ENCODE measurements at regions not wholly inside any gene's neighbourhood (a gene's known extent, or its start where the extent isn't known, plus 50 kb on each side); places are given as distances from the start of the nearest gene placed in this dataset.

- WGBS, 4 donors, result 39 to 51% (median 46%) methylated on average over 5 of the region's 5 CpGs
- H3K27ac ChIP-seq, result no peak overlapping the region
- no peaks in the 10 kb centered on the region for H3K4me1 ChIP-seq (replicated peaks in 1 of 2)
- no peaks in the 10 kb centered on the region for H3K9me3 ChIP-seq (replicated peaks in 1 of 3)
- no peak for TF ChIP-seq POLR2A (IDR thresholded peaks at IDR 0.05)
- TF ChIP-seq, protein P1, sequence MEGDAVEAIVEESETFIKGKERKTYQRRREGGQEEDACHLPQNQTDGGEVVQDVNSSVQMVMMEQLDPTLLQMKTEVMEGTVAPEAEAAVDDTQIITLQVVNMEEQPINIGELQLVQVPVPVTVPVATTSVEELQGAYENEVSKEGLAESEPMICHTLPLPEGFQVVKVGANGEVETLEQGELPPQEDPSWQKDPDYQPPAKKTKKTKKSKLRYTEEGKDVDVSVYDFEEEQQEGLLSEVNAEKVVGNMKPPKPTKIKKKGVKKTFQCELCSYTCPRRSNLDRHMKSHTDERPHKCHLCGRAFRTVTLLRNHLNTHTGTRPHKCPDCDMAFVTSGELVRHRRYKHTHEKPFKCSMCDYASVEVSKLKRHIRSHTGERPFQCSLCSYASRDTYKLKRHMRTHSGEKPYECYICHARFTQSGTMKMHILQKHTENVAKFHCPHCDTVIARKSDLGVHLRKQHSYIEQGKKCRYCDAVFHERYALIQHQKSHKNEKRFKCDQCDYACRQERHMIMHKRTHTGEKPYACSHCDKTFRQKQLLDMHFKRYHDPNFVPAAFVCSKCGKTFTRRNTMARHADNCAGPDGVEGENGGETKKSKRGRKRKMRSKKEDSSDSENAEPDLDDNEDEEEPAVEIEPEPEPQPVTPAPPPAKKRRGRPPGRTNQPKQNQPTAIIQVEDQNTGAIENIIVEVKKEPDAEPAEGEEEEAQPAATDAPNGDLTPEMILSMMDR (IDR thresholded peaks at IDR 0.05), result no peak
- no peak overlapping the region for H3K4me3 ChIP-seq
- no peaks in the 10 kb centered on the region for H3K36me3 ChIP-seq (replicated peaks in 1 of 2)
- intact Hi-C loops (cut with DNase I), result no loop called here
- no peak for DNase-seq
- H3K27me3 ChIP-seq, result no peaks in the 10 kb centered on the region
Measured at GRCh38 chr3:81105789-81106488, 655.5 kb downstream of the GBE1 start.

DNA sequence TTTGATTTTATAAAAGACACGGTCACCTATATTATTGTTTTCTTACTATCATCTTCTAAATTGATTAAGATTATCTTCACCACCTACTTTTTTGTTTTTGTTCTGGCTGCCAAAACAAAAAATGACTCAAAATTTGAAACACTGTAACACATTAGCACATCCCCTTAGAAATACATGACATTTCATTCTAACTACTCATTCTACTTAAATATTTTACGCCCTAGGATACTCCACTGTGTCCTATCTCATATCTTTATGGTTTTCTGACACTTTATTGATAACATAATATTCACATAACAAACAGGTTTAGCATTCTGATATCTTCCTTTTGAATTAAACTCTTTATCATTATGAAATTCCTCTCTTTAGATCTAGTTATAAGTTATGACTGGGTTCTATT lies 656.2 kb downstream of the GBE1 start:
- Histone ChIP-seq H3K27me3 (no peaks in the 10 kb centered on the region), H3K27ac (no peak overlapping the region), H3K4me3 (no peak overlapping the region), H3K9me3 (replicated peaks in 1 of 3) (no peaks in the 10 kb centered on the region), H3K4me1 (replicated peaks in 1 of 2) (no peaks in the 10 kb centered on the region), H3K36me3 (replicated peaks in 1 of 2) (no peaks in the 10 kb centered on the region)
- WGBS, 4 donors, result 44 to 69% (median 54%) methylated on average over 2 of the region's 2 CpGs
- intact Hi-C loops (cut with DNase I), result no loop called here
- TF ChIP-seq POLR2A (IDR thresholded peaks at IDR 0.05), result no peak
- TF ChIP-seq, protein P1 (IDR thresholded peaks at IDR 0.05), result no peak
- no peak for DNase-seq

- no peak for TF ChIP-seq POLR2A (IDR thresholded peaks at IDR 0.05)
- TF ChIP-seq, protein P1 (IDR thresholded peaks at IDR 0.05), result no peak
- 53 to 69% (median 60%) methylated on average over 1 of the region's 1 CpG for WGBS, 4 donors
- no peaks in the 10 kb centered on the region for H3K9me3 ChIP-seq (replicated peaks in 1 of 3)
- H3K27me3 ChIP-seq, result no peaks in the 10 kb centered on the region
- H3K4me1 ChIP-seq (replicated peaks in 1 of 2), result no peaks in the 10 kb centered on the region
- no peak overlapping the region for H3K4me3 ChIP-seq
- no peaks in the 10 kb centered on the region for H3K36me3 ChIP-seq (replicated peaks in 1 of 2)
- H3K27ac ChIP-seq, result no peak overlapping the region
- no peak for DNase-seq
- intact Hi-C loops (cut with DNase I), result no loop called here
Measured at GRCh38 chr3:81097889-81098288, 663.6 kb downstream of the GBE1 start.

- no peak for DNase-seq
- 47 to 62% (median 59%) methylated on average over 5 of the region's 5 CpGs for WGBS, 4 donors
- H3K36me3 ChIP-seq (replicated peaks in 1 of 2), result no peaks in the 10 kb centered on the region
- H3K27me3 ChIP-seq, result no peaks in the 10 kb centered on the region
- no peak overlapping the region for H3K4me3 ChIP-seq
- no peaks in the 10 kb centered on the region for H3K9me3 ChIP-seq (replicated peaks in 1 of 3)
- intact Hi-C loops (cut with DNase I), result no loop called here
- H3K4me1 ChIP-seq (replicated peaks in 1 of 2), result no peaks in the 10 kb centered on the region
- no peak for TF ChIP-seq POLR2A (IDR thresholded peaks at IDR 0.05)
- TF ChIP-seq, protein P1 (IDR thresholded peaks at IDR 0.05), result no peak
- H3K27ac ChIP-seq, result no peak overlapping the region
Measured at GRCh38 chr3:81095956-81096355, 665.5 kb downstream of the GBE1 start.
